GM23338 (cell line): ENCODE measurements at regions not wholly inside any gene's neighbourhood (a gene's known extent, or its start where the extent isn't known, plus 50 kb on each side); places are given as distances from the start of the nearest gene placed in this dataset.

ENCODE experiments used
- ATAC-seq: fragments of 200-7000 bp; cut with Tn5 transposase; 3 replicates; pipeline ENCODE4 v1.9.1; 2020
- DNase-seq: peaks from one replicate; pipeline ENCODE4 v3.0.0-alpha.2; 2015; ENCODE audit warnings: low spot score
- H2AFZ ChIP-seq: fragments of 200-600 bp; sonication (generic); 2 replicates; pipeline ENCODE4 v1.8.0; 2016; ENCODE audit warnings: antibody characterized with exemption, mild to moderate bottlenecking, moderate library complexity
- H3F3A ChIP-seq: fragments of 200-600 bp; sonication (generic); replicated peaks from 2 replicates; pipeline ENCODE4 v1.8.0; 2017; ENCODE audit warnings: antibody characterized with exemption, mixed run types, low read depth
- H3K27ac ChIP-seq: fragments of 200-600 bp; sonication (generic); 2 replicates; pipeline ENCODE4 v1.6.1; 2016; ENCODE audit warnings: low read depth
- H3K27me3 ChIP-seq: fragments of 200-600 bp; sonication (generic); 2 replicates; pipeline ENCODE4 v1.8.0; 2016; ENCODE audit warnings: mild to moderate bottlenecking, mixed run types, moderate library complexity; ENCODE audit not compliant: insufficient read depth
- H3K36me3 ChIP-seq: fragments of 200-600 bp; sonication (generic); 2 replicates; pipeline ENCODE4 v1.8.0; 2016; ENCODE audit warnings: mild to moderate bottlenecking; ENCODE audit not compliant: insufficient read depth
- H3K4me1 ChIP-seq: fragments of 200-600 bp; sonication (generic); 2 replicates; pipeline ENCODE4 v1.8.0; 2016; ENCODE audit warnings: mild to moderate bottlenecking, moderate library complexity; ENCODE audit not compliant: insufficient read depth
- H3K4me2 ChIP-seq: fragments of 200-600 bp; sonication (generic); 2 replicates; pipeline ENCODE4 v1.7.1; 2017; ENCODE audit warnings: mixed run types
- H3K4me3 ChIP-seq: fragments of 200-600 bp; sonication (generic); 2 replicates; pipeline ENCODE4 v1.6.1; 2016; ENCODE audit warnings: mixed run types
- H3K79me2 ChIP-seq: fragments of 200-600 bp; sonication (generic); replicated peaks from 2 replicates; pipeline ENCODE4 v1.8.0; 2017; ENCODE audit warnings: mild to moderate bottlenecking; ENCODE audit not compliant: insufficient read depth
- H3K9me2 ChIP-seq: fragments of 200-600 bp; sonication (generic); 2 replicates; pipeline ENCODE4 v1.8.0; 2017; ENCODE audit not compliant: insufficient read depth
- H4K20me1 ChIP-seq: fragments of 200-600 bp; sonication (generic); replicated peaks from 2 replicates; pipeline ENCODE4 v1.8.0; 2017; ENCODE audit warnings: mild to moderate bottlenecking; ENCODE audit not compliant: insufficient read depth
- H3K27ac Mint-ChIP-seq: 2 replicates; pipeline ENCODE4 v1.8.0; 2020; ENCODE audit warnings: inconsistent platforms, mild to moderate bottlenecking, moderate library complexity, mixed read lengths
- H3K27me3 Mint-ChIP-seq: 3 replicates; pipeline ENCODE4 v1.8.0; 2022; ENCODE audit warnings: low read depth, mild to moderate bottlenecking, moderate library complexity, mixed read lengths, inconsistent platforms; ENCODE audit not compliant: insufficient read depth, poor library complexity
- H3K36me3 Mint-ChIP-seq: 3 replicates; pipeline ENCODE4 v1.8.0; 2021; ENCODE audit warnings: low read depth, mild to moderate bottlenecking, inconsistent platforms, moderate library complexity, mixed read lengths
- H3K4me1 Mint-ChIP-seq: 3 replicates; pipeline ENCODE4 v1.8.0; 2020; ENCODE audit warnings: mild to moderate bottlenecking, inconsistent platforms, mixed read lengths
- H3K4me3 Mint-ChIP-seq: 3 replicates; pipeline ENCODE4 v1.8.0; 2021; ENCODE audit warnings: moderate library complexity, mild to moderate bottlenecking, inconsistent platforms, mixed read lengths
- H3K9me3 Mint-ChIP-seq: 3 replicates; pipeline ENCODE4 v1.8.0; 2020; ENCODE audit warnings: moderate library complexity, mild to moderate bottlenecking, inconsistent platforms, mixed read lengths
- CREB1 ChIP-seq: fragments of 250-450 bp; sonication (Bioruptor Pico); IDR thresholded peaks from 2 replicates; pipeline ENCODE4 v1.5.0; 2020; ENCODE audit warnings: low read depth, mild to moderate bottlenecking, moderate library complexity
- CTCF ChIP-seq, 2 experiments: fragments of 200-600 bp in 1 of 2; sonication (generic) in 1 of 2; conservative IDR thresholded peaks; 2 replicates each; pipeline versions ENCODE4 v1.5.1 to v1.6.1; 2016 to 2017; ENCODE audit warnings: antibody characterized with exemption in 2 of 2, low read depth in 2 of 2, mild to moderate bottlenecking in 2 of 2, moderate library complexity in 1 of 2
- ETS1 ChIP-seq: IDR thresholded peaks from 2 replicates; pipeline ENCODE4 v1.6.1; 2016; ENCODE audit warnings: antibody characterized with exemption
- EZH2 ChIP-seq: fragments of 200-600 bp; sonication (generic); IDR thresholded peaks from one replicate; pipeline ENCODE4 v1.8.0; 2017; ENCODE audit warnings: antibody characterized with exemption, mild to moderate bottlenecking, low read depth; ENCODE audit not compliant: unreplicated experiment
- EZH2phosphoT487 ChIP-seq: fragments of 200-600 bp; sonication (generic); IDR thresholded peaks from one replicate; pipeline ENCODE4 v1.8.1; 2018; ENCODE audit warnings: antibody characterized with exemption; ENCODE audit not compliant: unreplicated experiment
- JUNB ChIP-seq: IDR thresholded peaks from one replicate; pipeline ENCODE4 v1.6.1; 2016; ENCODE audit warnings: antibody characterized with exemption; ENCODE audit not compliant: unreplicated experiment
- NANOG ChIP-seq: IDR thresholded peaks from 2 replicates; pipeline ENCODE4 v1.6.1; 2016; ENCODE audit warnings: antibody characterized with exemption, borderline replicate concordance
- POLR2AphosphoS5 ChIP-seq: IDR thresholded peaks from 2 replicates; pipeline ENCODE4 v1.6.1; 2016; ENCODE audit warnings: antibody characterized with exemption, low read depth
- REST ChIP-seq: IDR thresholded peaks from one replicate; pipeline ENCODE4 v1.6.1; 2018; ENCODE audit warnings: antibody characterized with exemption; ENCODE audit not compliant: unreplicated experiment
- STAT1 ChIP-seq: IDR thresholded peaks from one replicate; pipeline ENCODE4 v1.6.1; 2016; ENCODE audit warnings: antibody characterized with exemption; ENCODE audit not compliant: unreplicated experiment
- ZNF114 ChIP-seq: fragments of 250-450 bp; sonication (Bioruptor Pico); IDR thresholded peaks from 2 replicates; pipeline ENCODE4 v1.5.0; 2020; ENCODE audit warnings: mild to moderate bottlenecking, moderate library complexity
- ZNF331 ChIP-seq: fragments of 250-450 bp; sonication (Bioruptor Pico); IDR thresholded peaks from 2 replicates; pipeline ENCODE4 v1.5.0; 2020; ENCODE audit warnings: low read depth, mild to moderate bottlenecking, moderate library complexity

- Mint-ChIP-seq H3K4me3 (no peak overlapping the region), H3K27me3 (no peaks in the 10 kb centered on the region), H3K9me3 (peaks cover 3% of the 10 kb centered on the region; the same call in 1 of the 3 replicates), H3K27ac (no peak overlapping the region), H3K4me1 (no peaks in the 10 kb centered on the region), H3K36me3 (no peaks in the 10 kb centered on the region)
- Histone ChIP-seq H3K27me3 (no peaks in the 10 kb centered on the region), H3K4me1 (no peaks in the 10 kb centered on the region), H2AFZ (no peak overlapping the region), H3F3A (no peaks in the 10 kb centered on the region), H4K20me1 (no peaks in the 10 kb centered on the region), H3K4me3 (no peak overlapping the region), H3K36me3 (no peaks in the 10 kb centered on the region), H3K27ac (no peak overlapping the region), H3K4me2 (no peak overlapping the region), H3K9me2 (no peaks in the 10 kb centered on the region; the same call in 1 of the 2 replicates), H3K79me2 (no peaks in the 10 kb centered on the region)
- TF ChIP-seq NANOG (no peak), JUNB (no peak), CTCF (conservative IDR thresholded peaks at IDR 0.05; ENCODE audit: low read depth in 2 of 2) (no peak), POLR2AphosphoS5 (no peak), STAT1 (no peak), ZNF114 (CRISPR knock-in tag) (no peak), EZH2phosphoT487 (no peak), EZH2 (no peak), ZNF331 (no peak)
- ATAC-seq (no peak), DNase-seq (no peak)
Observed at GRCh38 chr11:106471276-106471675, 393.8 kb downstream of the AASDHPPT start.

GRCh38 chr11:106473089-106473722, 395.7 kb downstream of the AASDHPPT start:
- Histone ChIP-seq H3K9me2 (no peaks in the 10 kb centered on the region; the same call in 1 of the 2 replicates), H2AFZ (no peak overlapping the region), H3K36me3 (no peaks in the 10 kb centered on the region), H3F3A (no peaks in the 10 kb centered on the region), H3K4me2 (no peak overlapping the region), H4K20me1 (no peaks in the 10 kb centered on the region), H3K27me3 (no peaks in the 10 kb centered on the region), H3K4me1 (no peaks in the 10 kb centered on the region), H3K79me2 (no peaks in the 10 kb centered on the region), H3K4me3 (no peak overlapping the region), H3K27ac (no peak overlapping the region)
- Mint-ChIP-seq H3K27me3 (no peaks in the 10 kb centered on the region), H3K4me1 (no peaks in the 10 kb centered on the region), H3K27ac (no peak overlapping the region), H3K9me3 (peaks cover 3% of the 10 kb centered on the region; the same call in 1 of the 3 replicates), H3K36me3 (no peaks in the 10 kb centered on the region), H3K4me3 (no peak overlapping the region)
- ATAC-seq (no peak), DNase-seq (no peak)
- TF ChIP-seq EZH2phosphoT487 (no peak), ETS1 (no peak), POLR2AphosphoS5 (no peak), ZNF114 (CRISPR knock-in tag) (no peak), ZNF331 (no peak), REST (no peak), STAT1 (no peak), CREB1 (CRISPR knock-in tag) (no peak)
